GM18511 (cell line): ENCODE measurements at regions not wholly inside any gene's neighbourhood (a gene's known extent, or its start where the extent isn't known, plus 50 kb on each side); places are given as distances from the start of the nearest gene placed in this dataset.

Source experiments
- ATAC-seq: cut with Tn5 transposase; IDR thresholded peaks from one replicate; pipeline ENCODE4 v1.9.1; 2021; ENCODE audit warnings: mild to moderate bottlenecking, moderate library complexity; ENCODE audit not compliant: unreplicated experiment

- no peak for ATAC-seq
These were observed 289.2 kb downstream of the ZSWIM6 start for GRCh38 chr5:61621202-61621650.

DNA sequence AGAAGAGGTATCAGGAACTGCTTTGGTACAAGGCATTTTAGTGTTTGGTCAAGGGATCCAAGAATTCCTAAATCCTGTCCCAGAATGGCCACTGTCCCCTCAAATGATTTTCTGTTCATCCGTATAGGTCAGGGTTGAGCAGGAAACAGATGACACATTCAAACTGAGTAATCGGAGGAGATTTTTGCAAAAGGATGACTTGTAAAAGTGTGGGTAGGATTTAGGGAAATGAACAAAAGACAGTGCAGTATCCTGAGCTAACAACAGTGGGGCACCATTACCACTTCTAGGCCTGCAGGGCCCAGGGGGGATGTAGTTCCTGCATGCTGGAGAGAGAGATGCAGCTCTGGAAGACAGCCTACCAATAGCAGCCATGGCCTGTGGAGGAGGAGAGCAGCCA lies 290.1 kb downstream of the ZSWIM6 start:
- no peak for ATAC-seq

GRCh38 chr5:61623401-61624069 lies 291.5 kb downstream of the ZSWIM6 start:
- no peak for ATAC-seq

DNA sequence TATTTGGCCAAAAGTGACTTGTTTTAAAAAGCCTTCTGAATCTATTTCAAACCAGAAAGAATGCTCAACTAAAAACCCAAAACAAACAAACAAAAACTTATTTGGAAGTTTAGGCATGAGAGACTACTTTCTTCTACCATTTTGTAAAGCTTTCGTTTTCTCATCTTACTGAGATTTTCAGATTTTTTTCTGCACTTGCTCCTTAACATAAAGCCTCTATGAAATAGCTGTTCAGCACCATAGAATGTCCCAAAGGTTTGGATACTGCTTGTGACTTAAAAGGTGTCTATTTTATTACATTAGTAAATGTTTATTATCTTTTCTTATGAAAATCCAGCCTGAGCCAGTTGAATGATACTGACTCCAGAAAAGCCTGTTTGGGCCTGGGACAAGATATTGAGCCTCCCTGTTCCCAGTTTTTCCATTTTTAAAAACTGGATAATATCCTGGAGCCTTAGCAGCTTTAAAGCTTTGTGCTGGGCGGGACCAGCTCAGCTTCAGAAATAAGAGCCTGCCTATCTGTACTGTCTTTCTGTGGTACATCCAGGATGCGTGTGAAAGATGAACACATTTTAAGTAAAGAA lies 292.6 kb downstream of the ZSWIM6 start:
- ATAC-seq, result no peak

- no peak for ATAC-seq
These were observed 293.1 kb downstream of the ZSWIM6 start for GRCh38 chr5:61625137-61625561.

DNA sequence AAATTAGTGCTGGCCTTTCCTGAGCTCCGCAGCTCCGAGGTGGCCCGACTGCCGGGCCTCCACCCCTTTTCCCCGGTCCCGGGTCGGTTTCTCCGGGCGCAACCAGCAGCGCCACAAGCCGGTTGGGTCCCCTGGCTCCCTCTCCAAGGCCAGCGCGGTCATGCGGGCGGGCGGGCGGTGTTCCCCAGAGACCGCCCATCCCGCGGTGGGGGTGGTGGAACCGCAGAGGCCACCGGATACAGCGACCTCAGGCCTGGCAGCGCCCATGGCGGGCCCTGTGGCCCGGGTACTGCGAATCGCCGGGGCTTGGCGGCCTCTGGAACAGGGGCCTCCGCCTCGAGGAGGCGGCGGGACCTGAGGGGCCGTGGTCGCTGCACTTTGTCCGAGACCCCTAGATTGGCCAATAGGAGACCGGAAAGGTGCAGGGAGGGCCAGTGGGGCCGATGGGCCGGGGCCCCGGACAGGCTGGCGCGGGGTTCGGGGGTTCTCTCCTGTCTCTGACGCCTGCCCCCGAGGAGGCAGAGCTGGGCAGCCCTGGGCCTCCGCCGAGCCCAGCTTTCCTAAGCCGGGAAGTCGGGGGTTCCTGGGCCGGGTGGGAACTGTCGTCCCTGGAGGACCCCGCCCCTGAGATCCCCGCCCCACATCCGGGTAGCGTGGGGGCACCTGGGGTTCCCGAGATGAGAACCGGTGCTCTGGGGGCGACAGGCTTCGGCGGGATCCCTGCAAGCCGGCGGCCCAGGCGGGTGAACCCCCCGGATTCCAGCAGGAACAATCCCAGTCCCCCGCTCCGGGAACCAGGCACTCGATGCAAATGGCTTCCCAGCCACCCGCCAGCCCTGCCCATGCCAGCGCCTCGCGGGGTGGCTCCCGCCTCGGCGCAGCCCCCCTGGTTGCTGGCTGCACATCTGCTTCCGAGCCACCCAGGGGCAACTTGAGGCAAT lies 293.9 kb downstream of the ZSWIM6 start:
- ATAC-seq, result peak; percentile 66

DNA sequence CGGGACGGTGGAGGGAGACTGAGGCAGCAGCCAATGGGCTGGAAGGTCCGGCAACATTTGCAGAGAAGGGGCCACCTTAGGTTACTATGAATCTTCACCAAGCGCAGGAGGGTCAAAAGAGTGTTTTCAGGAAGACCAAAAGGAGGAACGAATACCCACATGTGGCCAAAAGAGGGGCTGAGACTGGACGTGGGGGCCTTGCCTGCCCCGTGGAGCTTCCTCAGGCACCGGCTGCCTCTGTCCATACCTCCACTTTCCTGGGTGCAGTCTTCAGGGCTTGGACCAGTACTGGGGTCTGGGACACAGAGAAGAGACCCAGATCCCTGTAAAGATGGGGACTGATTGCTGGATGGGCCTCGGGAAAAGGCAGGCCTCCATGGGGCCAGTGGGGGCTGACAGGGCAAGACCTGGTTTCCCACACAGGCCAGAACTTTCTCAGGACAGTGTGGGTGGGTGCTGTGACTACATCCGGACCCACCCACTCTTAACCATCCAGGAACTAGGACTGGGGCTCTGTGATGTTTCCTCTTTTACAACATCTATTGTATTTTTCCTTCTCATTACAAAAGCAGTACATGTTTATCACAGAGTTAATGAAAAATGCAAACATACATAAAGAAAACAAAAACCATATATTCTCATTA lies 294.7 kb downstream of the ZSWIM6 start:
- peak; percentile 39 for ATAC-seq

- ATAC-seq, result no peak
These were observed 295.5 kb downstream of the ZSWIM6 start for GRCh38 chr5:61627531-61627930.

DNA sequence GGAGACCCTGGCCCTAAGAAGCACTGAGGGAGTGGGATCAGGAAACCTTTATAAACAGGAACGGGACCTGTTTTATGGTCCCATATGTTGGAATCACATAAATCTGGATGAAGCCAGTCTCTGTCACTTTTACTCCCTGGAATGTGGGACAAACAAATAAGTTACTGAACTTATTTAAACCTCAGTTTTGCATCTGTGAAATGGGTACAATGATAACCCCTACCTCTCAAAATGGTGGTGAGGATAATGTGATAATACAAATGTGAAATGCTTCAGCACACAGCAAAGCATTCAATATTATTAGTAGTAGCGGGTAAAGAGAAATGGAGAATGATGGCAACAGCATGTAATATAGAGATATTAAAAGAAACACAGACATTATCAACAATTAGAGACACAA lies 298.9 kb downstream of the ZSWIM6 start:
- ATAC-seq, result no peak

- ATAC-seq, result no peak
These were observed 299.4 kb downstream of the ZSWIM6 start for GRCh38 chr5:61631438-61631941.

- no peak for ATAC-seq
These were observed 300.0 kb downstream of the ZSWIM6 start for GRCh38 chr5:61632064-61632463.

DNA sequence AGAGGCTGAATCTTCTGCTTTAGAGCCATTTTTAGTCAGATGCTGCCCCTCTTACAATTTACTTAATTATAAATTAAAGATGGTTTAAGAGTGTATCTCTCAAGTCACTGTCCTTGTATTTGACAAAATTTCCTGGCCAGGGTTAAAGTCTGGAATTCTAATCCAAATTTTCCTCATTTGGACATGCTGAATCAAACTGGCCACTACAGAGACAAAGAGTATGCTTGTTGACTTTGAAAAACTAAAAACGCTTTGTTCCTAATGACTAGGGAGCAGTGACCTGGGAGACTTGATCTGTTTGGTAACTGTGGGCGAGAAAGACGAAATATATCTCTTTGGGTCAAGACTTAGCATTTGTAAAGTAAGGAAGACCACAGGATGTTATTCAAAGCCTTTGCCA lies 303.2 kb downstream of the ZSWIM6 start:
- ATAC-seq, result no peak

- no peak for ATAC-seq
These were observed 305.5 kb downstream of the ZSWIM6 start for GRCh38 chr5:61637566-61637965.

DNA sequence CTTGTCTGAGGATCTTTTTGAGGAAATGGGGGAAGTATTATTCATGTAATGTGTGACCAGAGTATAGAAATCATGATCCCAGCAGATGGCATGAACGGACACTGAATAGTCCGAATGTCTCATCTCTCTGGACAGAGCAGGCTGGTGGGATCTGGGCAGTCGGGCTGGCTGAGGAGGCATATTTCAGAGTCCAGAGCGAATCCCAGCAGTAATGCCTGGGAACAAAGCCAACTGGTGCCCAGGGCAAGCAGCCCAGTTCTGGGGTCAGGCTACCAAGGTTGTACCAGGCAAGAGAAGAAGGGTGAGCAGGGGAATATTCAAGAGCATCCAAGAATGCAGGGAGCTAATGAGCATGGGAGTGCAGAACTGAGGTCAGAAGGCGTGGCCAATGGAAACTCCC lies 306.4 kb downstream of the ZSWIM6 start:
- ATAC-seq, result no peak

DNA sequence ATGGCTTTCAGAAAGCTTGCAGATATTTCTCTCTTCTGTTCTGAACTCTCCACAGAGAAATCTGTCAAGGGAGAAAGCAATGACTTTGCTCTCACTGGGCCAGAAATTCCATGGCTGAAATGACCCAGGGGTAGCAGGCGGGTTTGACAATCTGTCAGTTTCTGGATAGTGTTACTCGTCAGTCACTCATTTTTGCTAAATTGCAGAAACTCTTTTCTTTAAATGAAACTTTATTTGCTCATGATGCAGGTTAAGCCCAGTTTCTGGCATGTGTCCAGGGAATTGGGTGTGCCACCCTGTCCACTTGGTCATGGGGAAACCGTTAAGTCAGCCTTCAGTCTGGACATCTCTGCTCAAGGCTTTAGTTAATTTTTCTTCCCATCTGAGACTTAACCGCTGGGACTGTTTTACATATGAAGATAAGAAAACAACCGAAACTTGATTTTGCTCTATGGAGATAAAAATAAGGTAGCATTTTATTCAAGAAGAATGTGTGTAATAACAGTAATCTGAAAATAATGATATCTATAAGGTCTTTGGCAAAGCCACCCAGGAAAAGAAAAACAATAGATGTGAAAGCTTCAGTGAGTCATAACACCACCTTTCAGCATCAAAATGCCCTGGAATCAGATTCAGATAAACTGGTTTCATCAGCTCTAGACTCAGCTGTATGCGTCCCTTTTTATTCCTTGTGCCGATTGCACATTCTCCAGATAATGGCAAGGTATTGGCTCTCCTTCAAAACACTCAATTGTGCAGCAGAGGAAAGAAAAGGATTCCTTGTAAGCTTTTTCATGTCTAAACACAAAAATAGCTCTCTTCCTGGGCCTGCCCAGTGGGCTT lies 308.3 kb downstream of the ZSWIM6 start:
- no peak for ATAC-seq

- ATAC-seq, result no peak
These were observed 309.9 kb downstream of the ZSWIM6 start for GRCh38 chr5:61641748-61642565.

DNA sequence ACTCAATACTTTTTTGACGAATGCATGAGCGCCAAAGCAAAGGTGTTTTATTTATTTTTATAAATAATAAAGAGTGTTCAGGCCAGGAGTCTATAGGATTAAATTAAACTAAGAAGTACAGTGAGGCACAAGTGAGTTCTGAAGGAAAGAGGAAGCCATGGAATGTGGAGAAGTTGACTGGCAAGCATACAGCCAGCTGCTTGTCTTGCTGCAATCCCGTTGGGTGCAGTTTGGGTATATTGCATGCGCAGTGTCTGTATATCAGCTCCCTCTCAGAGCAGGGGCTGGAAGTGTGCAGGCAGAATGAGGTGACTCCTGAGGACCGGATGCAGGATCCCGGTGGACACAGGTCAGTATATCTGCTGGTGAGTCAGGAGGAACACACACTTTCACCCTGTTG lies 315.6 kb downstream of the ZSWIM6 start:
- ATAC-seq, result no peak

DNA sequence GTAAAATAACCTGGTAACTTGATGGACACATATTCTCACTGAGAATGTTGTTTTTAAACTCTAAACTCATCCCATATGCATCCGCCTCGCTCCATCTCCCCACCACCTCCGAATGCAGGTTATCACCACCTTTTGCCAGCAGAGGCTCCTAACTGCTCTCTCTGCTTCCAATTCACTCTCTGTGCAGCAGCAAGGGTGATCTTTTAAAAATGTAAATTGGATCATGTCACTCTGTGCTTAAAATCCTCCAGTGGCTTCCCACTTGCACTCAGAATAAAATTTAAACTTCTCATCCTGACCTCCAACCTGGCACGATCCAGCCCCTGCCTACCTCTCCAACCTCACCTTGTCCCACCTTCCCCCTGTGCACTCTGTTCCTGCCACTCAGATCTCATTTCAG lies 317.2 kb downstream of the ZSWIM6 start:
- ATAC-seq, result no peak

DNA sequence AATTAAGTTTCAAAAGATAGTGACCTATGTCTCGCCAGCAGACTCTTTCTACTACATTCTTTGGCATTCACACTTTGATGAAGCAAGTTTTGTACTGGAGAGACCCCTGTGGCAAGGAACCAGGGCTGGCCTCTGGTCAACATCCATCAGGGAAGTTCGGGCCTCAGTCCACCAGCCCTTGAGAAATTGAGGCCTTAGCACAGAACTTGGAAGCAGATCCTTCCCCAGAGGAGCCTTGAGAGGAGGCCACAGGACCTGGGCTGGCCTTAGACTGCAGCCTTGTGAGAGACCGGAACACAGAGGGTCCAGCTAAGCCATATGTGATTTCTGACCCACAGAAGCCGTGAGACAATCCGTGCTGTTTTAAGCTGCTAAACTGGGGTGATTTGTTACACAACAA lies 317.9 kb downstream of the ZSWIM6 start:
- no peak for ATAC-seq
